CD4-positive, alpha-beta T cell treated with Interleukin-17A for 4 hours (primary cell): ENCODE measurements at regions not wholly inside any gene's neighbourhood (a gene's known extent, or its start where the extent isn't known, plus 50 kb on each side); places are given as distances from the start of the nearest gene placed in this dataset.
"Not testable (repeated sequence)": the region's sequence is repeated elsewhere in the genome, so short reads cannot be mapped to it uniquely, and the experiment has no call there.

Experiments
- DNase-seq: peaks from one replicate; pipeline ENCODE4 v3.0.0-alpha.2; 2020; ENCODE audit warnings: mixed read lengths

DNA sequence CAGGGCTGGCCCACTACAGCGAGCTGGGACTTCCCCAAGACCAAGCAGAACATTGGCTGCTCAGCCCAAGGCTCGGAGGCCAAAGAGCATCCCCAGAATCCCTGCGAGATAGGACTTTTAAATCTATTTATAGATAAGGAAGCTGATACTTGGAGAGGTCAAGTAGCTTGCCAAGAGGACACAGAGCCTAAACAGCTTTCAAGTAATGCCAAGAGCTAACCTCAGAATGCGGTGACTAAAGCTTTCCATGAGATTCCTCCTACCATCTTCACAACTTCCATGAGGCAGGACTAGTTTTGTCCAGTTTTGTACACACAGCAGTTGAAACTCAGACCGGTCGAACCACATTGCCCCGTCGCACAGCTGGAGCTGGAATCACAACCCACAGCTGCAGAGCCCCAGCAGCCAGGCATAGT is 168.1 kb upstream of the TOP1 start:
- DNase-seq = no peak

DNA sequence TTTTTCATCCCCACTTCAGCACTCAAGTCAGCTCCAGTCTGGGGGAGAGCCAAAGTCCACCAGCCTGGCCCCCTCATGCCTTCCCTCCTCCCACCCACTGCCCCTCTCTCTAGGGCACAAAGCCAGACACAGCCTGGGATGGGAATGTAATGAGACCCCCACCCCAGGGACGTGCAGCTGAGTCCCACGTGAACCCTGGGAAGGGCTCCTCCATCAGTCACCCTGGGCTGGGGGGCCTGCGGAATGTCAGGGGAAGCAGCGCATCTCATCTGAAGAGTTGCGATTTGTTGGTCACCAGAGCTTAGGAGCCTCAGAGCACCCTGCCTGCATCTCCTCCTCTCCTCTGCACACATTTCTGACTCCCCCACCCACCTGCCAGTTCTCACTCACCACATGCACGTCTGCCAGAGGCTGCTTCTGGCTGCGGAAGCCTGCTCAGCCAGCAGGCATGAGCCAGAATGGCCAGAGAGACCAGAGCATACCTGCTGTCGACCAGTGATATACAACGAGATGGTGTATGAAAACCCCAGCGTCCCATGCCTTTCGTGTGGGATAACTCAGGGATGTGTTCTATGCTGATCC is 167.1 kb upstream of the TOP1 start:
- no peak for DNase-seq

DNA sequence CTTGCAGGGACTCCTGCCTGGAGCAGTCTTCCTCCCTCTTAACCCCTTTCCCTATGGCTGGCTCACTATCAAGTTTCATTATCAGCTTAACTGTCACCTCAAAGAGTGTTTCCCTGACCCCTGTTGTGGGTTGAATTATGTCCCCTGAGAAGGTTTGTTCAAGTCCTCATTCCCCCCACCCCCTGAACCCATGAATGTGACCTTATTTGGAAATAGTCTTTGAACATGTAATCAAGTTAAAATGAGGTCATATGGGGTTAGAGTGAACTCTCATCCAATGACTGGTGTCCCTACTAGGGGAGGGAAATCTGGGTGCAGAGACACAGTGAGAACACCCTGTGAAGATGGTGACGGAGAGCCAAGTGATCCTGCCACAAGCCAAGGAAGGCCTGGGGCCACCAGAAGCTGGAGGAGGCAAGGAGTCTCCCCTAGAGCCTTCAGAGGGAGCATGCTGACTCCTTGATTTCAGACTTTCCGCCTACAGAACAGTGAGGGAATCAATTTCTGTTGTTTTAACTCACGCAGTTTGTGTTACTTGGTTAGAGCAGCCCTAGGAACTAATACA is 165.2 kb upstream of the TOP1 start:
- DNase-seq = no peak

DNA sequence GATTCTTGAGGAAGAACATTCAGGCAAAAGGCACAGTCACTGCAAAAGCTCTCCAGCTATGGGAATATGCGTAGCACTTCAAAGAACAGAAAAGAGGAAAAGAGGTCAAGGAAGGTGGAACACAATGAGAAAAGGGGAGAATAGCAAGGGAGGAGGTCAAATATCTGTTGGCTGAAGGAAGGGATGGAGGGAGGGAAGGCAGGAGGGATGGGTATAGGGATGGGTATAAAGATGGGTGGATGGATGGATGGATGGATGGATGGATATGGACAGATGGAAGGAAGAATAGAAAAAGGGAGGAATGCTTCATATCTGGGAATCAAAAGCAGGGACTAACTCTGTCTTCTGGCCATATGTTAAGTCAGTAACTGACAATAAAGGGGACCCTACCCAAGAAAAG is 164.2 kb upstream of the TOP1 start:
- no peak for DNase-seq

DNA sequence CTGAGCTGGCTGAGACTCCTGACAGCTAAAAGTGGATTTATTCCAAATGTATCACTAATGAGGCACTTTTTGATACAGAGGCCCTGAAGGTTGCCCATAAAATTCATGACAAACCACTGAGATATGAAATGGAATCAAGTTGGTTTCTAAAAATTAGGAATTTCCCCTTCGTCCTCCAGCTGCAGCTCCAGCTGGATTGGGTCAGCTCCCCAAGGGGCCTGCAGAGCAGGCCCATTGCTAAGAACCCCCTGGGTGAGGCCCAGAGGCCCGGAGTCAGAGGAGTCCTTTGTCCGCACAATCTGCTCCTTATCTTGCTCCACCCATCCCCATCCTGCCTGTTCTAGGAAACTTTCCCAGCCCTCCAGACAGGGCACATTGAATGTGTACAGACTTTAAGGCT is 163.5 kb upstream of the TOP1 start:
- no peak for DNase-seq

DNA sequence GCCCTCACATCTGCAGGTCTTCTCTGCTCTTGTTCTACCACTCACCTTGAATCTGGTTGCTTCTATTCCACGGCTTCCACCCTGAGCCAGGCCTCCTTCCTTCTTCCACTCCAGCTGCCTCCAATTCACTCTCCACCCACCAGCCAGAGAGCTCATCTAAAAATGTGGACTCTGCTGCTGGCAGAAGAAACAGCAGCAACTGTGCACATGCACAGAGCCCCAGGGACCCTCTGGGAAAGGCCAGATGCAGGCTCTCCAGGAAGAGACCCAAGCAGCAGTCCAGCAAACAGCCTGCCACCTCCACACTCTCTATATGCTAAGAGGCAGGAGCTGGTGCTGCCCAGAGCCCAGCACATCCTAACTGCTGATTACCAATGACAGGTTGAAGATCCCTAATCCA is 162.6 kb upstream of the TOP1 start:
- no peak for DNase-seq

DNA sequence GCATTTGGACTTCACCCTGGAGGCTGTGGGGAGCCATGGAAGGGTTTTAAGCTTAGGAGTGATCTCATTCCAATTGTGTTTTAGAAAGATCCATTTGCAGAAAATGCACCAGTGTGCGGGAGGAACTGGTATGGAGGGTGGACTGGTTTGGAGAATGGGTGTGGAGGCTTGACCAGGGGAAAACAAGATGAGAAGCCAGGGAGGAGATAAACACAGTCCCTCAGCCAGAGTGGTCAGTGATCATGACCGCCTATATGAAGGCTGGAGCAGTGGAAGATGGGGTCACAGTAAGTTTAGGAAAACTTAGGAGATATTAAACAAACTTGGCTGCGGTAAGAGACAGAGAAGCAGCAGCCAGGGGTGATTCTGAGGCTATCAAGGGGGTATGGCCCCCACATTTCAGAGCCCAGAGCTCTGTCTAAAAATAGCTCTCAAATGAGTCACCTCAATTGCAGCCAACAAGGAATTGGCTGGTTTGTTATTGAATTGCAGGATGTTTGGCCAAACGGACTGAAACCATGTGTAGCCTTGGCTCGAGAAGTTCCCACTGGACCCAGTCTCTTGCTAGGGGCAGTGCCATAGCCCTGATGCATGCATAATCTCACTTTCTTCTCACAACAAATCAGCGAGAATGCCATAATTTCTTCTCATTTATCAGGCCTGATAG is 159.9 kb upstream of the TOP1 start:
- DNase-seq = no peak

DNA sequence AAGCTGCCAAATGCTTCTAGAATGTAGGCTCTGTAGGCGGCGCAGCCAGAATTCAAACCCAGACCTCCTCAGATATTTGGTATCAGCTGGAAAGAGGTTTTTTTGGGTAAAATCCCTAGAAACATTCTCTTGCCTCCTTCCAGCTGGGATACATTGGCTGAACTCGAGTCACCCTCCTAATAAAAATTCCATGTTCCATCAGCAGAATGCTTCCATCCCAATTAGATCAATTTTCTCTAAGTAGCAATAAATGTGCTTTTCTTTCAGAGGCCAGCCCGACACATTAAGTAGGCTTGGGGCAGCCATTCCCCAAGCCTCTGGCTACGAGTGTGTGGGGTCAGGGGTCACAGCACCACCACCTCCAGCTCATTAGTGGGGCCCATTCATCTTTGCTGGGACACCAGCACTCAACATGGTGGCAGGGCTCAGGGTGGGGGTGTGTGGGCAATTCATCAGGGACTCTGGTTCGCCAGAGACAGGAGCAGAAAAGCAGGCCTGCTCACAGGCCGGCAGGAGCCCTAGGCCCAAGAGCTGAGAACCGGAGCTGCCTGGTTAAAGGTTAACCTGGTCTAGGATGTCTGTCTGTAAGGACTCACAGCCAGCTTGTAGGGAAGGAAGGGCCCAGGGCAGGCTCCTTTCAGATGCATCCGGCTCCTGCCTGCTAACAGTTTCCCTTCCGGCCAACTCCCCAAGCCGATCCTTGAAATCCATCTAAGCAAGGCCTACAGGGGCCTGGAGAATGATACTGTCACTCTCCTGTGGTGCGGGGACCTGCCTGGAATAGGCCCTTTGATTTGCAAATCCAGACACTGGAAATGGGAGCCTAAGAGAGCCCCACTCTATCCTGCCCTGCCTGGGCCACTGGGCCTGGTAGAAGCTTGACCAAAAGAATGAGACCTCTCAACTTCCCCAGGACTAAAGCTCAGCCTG is 159.1 kb upstream of the TOP1 start:
- DNase-seq = no peak

DNA sequence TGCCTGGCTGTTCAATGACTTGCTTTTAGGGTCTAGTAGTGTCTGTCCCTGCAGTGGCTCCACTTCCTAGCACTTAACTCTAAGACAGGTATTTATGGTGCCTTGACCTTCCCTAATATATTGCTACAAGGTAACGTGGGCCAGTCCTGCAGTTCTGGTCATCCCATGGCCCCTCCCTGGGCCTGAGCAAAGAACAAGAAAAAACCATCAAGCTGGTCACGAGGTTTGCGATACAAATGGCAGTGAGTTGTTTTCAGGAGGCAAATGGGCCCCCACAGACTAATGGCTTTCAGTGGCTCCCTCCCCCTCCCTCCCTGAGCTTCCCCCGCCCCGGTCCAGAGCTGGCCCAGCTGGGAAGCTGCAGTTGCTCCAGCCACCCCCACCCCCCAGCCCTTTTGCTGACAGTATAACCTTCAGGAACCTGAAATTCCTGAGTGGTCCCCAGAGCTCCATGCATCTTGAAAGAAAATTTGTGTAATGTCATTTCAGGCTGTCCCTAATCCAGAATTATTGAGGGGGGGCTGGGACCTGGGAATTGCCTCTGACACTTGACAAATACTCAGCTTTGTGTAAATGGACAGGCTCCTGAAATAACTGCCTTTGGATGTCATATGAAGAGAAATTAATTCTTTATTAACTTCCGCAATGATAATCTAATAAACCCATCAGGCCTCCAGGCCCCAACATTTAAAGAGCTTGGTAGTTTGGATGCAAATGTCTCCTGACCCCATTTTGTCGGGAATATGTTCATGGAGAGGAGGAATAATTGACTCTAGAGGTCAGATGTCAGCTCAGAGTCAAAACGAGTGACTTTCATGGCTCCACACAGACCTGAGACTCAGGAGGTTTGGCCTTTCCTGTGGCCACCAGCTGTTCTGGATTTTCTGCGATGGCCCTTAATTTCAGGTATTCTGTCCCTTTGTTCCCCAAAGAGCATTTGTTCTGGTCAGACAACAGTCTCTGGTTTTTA is 153.2 kb upstream of the TOP1 start:
- DNase-seq = no peak

DNA sequence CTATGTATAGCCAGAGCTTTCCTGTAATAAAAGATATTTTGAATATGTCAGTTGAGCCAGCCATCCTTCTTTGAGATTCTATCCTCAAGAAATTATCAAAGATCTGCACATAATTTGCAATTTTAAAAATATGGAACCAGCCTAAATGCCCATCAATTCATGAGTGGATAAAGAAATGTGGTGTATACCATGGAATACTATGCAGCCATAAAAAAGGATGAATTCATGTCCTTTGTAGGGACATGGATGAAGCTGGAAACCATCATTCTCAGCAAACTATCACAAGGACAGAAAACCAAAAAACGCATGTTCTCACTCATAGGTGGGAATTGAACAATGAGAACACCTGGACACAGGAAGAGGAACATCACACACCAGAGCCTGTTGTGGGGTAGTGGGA is 150.5 kb upstream of the TOP1 start:
- not testable (repeated sequence) for DNase-seq

DNA sequence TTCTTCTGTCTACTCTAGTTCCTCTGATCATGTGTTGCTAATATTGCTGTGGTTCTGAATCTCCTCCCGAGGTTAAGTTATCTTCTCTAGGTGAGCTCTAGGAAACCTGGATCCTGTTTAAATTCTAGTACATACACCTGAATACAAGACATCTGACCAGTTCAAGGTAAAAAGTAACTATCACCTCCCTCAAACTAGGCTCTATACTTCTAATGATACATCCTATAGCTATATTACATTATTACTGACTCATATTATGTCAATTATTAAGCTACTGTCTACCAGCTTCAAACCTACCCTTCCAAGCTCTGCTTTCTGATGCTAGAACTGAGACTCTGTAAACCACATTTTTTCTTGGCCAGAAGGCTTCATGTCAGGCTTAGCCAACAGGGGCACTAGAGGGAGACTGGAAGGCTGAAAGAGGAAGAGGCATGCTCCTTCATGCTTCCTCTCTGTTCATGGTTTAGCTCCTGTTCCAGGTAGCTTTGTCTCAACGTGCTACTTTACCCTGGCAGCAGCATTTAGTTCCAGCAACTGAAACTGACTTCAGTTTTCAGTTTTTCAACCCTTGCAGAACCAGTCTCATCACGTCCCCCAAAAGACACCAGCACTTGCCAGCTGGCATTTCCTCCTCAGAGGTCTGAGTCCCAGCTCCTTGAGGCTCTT is 148.4 kb upstream of the TOP1 start:
- no peak for DNase-seq

DNA sequence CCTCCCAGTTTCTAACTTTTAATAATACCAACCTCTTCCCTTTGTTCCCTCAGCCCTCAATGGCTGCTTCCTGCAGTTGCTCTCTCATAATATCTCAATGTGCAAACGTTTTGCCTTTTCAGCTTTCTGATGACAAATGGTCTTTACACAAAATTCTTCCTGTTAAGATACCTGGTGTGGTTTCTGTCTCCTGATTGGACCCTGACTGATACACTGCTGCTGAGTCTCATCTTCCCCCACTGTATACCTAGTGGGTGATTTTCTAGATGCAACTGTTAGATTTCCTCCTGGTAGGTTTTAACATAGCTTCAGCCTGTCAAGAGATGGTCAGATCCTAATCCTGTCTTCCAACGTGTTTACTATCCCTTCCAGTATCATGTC is 147.9 kb upstream of the TOP1 start:
- no peak for DNase-seq

DNA sequence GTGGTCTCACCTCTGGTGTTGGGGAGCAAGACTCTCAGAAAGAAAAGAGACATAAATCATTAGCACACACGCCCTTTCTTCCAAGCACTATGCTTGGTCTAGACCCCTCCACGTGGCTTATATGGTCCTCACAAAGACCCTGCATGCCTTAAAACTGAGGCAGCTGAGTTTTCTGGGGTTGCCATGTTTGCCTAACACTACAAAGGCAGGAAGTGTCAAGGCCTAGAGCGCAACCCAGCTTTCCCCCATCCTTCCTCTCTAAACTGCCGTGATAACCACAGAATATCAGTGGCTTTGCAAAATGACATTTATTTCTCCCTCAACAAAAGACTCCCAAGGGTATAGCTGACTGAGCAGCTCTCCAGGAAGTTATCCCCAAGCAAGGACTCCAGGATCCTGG is 146.5 kb upstream of the TOP1 start:
- peak; percentile 4 for DNase-seq

DNA sequence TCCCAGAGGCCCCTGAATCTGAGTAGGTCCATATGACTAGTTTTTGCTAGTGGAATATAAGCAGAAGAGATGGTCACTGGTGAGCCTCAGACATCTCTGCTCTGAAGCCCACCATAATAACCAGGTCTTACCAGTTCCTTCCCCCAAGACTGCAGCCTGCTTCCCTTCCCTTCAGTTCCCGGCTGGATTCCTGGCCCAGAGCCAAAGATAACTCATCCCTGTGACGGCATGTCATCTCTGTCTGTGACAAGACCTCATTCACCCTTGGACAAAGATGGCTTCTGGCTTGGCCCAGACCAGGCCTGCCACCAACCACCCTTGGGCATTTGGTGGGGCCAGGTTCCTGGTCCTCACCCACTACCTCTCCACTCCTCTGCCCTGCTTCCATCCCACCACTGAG is 145.5 kb upstream of the TOP1 start:
- DNase-seq = no peak

DNA sequence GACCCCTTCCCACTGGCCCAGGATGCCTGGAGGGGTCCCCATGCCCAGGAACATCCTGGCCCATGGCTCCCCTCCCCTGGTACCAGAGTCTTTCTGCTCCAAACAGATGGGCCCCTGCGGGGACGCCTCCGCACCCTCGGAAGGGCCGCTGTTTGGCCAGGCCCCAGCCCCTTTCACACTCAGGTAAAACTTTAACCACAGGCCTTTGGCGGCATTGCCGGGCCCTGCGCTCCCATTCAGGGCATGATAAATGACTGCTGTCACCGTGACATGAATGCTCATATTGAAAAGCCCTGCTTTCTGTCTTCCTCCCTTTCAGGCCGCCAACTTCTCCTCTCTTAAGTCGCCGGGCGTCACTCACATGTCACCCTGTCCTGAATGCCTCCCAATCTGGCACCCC is 141.5 kb upstream of the TOP1 start:
- DNase-seq = no peak

DNA sequence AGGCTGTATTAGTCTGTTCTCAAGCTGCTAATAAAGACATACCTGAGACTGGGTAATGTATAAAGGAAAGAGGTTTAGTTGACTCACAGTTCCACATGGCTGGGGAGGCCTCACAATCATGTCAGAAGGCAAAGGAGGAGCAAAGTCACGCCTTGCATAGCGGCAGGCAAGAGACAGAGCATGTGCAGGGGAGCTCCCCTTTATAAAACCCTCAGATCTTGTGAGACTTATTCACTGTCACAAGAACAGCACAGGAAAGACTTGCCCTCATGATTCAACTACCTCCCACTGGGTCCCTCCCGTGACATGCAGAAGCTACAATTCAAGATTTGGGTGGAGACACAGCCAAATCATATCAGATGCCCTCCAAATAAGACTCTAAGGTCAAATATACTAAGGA is 139.4 kb upstream of the TOP1 start:
- not testable (repeated sequence) for DNase-seq

DNA sequence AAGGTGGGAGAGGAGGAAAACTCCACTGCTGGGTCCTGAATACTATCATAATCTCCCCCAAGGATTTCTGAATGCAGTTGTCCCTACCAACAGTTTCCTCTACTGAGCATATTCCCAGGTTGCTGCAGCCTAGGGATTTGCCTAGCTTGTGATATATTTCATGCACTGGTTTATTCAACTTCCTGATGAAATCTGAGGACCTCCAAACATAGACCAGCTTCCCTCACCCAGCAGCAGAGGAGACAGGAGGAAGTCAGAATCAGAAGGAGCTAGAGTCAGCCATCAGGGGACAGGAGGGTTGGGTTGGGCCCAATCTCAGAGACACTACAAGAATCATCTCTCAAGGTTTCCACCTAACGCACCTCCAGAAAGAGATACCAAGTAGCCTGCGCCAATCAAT is 138.4 kb upstream of the TOP1 start:
- DNase-seq = no peak

DNA sequence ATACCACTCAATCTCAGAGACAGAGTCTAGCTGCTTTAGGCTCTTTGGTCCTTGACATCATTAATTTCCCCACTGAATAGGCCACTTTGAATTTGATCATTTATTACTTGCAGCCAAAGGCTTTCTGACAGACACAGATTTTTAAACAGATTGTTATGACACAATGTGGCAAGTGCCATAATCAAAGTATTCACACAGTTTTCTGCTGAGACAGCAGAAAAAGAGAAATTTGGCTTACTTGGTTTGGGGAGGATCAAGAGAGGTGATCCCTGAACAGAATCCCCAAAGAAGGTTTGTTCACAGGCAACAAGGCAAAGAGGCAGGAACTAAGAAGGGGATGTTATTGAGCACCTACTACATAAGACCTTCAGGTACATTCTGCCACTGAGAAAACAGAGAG is 138.0 kb upstream of the TOP1 start:
- DNase-seq = no peak

DNA sequence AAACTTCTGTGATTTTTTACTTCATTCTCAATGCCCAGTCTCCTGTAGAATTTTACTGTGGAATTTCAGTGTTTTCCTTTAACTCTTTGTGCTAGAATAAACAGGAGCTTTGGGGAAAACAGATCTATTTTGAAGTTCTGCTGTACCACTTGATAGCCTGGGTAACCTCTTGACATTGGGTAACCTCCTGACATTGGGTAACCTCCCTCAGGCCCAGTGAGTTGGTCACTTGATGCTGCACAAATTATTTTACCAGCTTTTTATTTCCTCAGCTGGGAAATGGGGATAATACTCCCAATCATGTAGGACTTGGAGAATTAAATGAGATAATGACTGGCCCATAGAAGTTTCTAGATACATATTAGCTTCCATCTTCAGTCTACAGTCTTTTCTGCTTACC is 137.3 kb upstream of the TOP1 start:
- no peak for DNase-seq

DNA sequence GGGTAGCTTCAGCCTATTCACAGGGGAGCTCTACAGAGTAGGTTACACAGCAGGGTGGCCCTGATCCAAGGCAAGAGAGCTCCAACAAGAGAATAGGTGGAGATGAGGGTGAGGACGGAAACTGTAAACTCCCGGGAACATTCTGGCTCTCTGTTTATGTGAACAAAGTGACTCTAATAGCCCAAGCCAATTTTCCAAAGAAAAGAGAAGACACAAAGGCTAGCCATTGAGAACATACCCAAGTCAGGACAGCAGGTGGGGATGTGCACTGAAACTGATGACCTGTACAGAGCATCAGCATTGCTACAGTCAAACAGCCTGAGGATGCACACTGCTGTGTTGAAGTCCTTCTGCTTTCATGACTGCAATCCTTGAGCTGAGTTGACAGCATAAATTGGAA is 136.0 kb upstream of the TOP1 start:
- DNase-seq = no peak

DNA sequence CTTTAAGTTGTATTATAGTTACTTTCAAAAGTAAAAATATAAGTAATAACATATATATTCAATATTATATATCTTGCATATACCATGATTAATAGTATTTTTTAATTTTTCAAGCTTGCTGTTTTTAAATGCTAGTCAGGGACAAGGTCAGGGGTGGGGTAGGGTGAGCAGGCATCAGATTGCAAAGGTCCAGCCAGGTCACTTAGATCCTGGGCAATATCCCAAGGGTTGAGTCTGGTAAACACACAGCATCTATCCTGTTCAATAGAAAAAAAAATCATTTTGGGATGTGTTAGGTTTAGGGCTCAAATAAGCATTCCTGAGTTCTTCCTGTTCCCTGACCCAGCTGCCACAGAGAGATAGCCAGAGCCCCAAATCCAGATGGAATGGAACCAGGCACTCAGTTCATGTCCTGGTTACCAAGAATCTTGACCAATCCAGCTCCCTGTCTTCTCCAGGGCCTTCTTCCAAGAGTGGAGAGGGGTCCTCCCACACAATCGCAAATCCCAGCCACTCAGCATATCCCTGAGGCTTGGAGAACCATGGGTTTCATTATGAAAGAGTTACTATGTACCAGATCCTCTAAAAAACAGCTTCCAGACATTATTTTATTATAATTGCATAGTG is 134.9 kb upstream of the TOP1 start:
- no peak for DNase-seq

DNA sequence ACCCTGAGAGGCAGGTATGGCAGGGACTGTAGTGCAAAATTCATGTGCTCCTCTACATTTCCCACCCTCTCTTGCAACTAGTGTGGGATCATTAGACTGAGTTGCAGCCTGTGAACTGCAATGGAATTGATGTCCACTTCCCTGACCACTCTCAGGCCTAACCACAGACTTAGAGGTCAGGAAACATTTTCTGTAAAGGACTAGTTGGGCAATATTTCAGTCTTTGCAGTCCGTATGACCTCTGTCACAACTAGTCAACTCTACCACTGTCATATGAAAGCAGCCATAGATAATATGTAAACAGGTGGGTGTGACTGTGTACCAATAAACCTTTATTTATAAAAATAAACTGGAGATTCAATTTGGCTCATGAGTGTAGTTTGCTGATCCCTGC is 134.4 kb upstream of the TOP1 start:
- DNase-seq = no peak
